GM18873 (cell line): ENCODE measurements at regions not wholly inside any gene's neighbourhood (a gene's known extent, or its start where the extent isn't known, plus 50 kb on each side); places are given as distances from the start of the nearest gene placed in this dataset.

Experiments used
- ATAC-seq: cut with Tn5 transposase; IDR thresholded peaks from one replicate; pipeline ENCODE4 v1.9.1; 2021; ENCODE audit warnings: mild to moderate bottlenecking, moderate library complexity, moderate number of reproducible peaks; ENCODE audit not compliant: unreplicated experiment, low FRiP score

DNA sequence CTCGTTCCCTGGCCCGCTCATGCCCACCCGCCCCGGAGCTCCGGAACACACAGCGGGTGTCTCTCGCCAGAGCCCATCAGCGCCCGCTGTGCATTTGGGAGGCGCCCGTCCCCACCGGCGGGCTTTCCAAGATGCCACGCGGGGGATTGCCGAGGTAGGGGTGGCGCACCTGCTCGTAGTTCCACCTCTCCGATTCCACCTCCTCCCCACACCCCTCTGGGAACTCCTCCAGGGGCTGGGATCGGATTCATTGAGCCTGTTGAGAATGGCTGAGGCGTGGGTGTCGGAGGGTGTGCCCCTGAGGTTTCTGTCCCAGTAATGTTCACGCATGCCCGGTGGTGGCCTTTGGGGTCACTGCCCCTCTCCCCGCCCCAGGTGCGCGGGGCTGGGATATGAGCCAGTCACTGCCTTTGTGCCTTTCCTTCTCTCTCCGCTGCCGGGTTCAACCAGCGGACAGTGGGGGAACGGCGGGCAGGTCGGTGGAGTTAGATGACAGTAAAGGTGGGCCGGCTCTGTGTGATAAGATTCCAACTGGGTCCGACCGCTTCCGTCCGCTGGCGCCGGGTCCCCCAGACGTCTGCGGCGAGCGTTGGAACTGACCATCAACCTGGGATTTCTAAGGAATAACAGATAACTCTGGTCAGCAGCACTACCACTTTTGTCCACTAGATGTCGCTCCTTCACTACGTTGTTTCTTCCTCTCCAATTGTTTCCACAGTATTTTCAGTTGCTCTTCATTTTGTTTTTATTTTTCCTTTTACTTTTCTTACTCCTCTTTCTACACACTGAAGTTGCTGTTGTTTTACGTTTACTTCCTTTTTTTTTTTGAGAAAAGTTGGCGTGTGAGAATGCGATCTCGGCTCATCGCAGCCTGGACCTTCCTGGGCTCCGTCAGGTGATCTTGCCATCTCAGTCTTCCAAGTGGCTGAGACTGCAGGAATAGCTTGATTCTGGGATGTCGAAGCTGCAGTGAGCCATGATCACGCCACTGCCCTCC is 178.1 kb upstream of the ALG10B start:
- ATAC-seq: peak; percentile 77

DNA sequence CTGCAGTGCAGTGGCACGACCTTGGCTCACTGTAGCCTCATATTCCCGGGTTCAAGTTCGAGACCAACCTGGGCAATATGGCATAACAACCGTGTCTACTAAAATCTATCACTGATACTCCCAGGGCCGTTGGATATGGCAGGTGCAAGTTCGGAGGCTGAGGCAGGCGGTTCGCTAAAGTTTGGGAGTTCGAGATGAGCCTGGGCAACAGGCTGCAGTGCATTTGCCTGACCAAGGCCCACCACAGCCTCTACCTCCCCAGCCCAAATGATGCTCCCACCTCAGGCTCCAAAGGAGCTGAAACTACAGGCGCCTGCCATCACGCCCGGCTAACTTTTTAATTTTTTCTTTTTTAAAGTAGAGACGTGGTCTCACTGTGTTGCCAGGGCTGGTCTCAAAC is 177.1 kb upstream of the ALG10B start:
- ATAC-seq: no peak

DNA sequence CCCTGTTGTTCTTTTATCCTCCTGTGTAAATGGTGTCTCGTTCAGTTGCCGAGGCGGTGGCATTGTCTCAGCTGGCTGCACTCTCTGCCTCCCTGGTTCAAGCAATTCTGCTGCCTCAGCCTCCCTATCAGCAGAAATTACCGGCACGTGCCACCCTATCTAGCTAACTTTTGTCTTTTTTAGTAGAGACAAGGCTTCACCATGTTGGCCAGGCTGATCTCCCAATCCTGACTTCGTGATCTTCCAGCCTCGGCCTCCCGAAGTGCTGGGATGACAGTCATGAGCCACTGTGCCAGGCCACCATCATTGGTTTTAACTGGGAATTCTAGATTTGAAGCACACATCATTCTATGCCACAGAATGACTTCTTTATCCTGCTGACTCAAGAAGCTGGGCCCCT is 175.3 kb upstream of the ALG10B start:
- no peak for ATAC-seq

DNA sequence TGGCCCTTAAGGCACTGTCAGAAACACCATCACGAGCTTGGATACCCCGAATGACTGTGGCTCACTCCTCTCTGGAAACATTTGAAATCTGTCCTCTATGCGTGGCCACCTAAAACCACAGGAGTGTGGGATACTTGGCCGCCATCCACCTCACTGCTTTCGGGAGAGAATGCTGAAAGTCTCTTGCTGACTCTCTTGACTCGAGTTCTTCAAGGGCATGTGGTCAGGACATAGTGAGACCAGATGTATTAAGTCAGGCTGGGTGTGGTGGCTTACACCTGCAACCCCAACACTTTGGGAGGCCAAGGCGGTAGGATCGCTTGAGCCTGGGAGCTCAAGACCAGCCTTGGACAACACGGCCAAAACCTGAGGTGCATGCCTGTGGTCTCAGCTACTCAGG is 174.7 kb upstream of the ALG10B start:
- ATAC-seq: no peak

DNA sequence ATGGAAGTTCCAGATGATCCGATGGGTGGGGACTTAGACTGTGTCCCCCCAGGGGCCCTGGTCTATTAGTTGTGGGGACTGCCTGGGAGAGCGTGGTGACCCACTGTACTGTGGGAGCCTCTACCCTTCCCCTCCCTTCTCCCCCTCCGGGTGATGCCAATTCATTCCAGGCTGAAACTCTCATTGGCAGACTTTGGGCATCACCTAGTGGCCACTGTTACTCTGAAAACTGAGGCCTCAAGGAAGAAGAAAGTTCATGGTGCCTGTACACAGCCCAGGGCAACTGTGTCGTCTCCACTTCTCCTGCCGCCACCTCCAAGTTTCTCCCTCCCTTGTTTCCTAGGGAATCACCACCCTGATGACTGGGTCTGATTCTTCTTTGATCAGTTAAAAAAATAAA is 173.6 kb upstream of the ALG10B start:
- no peak for ATAC-seq

DNA sequence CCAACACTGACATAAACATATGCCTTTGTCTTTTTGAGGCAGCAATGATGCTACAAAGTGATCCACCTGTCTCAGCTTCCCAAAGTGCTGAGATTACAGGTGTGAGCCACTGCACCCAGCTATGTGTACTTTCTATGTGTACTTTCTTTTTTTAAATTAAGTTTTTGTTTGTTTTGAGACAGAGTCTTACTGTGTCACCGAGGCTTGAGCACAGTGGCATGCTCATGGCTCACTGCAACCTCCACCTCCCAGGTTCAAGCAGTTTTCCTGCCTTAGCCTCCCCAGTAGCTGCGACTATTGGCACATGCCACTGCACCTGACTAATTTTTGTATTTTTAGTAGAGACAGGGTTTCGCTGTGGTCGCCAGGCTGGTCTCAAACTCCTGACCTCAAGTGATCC is 172.5 kb upstream of the ALG10B start:
- ATAC-seq: no peak

DNA sequence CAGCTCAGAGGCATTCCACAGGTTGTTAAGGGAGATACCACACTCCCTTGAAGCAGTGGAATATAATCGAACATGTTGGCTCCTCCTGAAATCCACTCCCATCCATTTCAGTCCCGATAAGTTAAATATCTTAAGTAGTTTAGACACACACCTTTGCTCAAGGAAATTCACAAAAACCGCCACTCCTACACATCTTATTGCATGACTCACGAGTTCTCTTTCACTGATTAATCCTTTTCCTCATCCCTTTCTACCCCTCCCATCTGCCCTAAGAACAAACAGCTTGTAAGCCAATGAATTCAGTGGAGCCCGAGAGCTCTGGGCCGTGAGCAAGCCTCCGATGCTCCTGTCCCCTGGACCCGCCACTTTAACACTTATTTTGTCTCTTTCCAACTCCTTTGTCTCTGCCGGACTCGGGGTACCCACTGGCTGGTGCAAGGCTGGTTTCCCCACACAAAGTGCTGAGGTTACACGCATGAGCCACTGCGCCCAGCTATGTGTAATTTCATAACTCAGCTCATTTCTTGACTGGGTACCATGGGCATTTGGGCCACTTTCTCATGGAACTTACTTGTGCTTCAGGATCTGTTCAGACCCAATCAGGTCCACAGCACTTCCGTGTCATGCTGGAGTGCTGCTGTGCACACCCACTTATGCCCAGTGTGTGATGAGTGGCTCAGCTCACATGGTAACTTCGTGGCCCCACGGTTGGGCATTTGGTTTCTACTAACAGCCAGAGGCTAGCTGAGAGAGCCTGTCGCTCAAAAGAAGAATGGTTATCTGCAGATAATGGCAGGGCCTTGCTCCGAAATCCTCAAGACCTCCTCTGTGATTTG is 171.8 kb upstream of the ALG10B start:
- no peak for ATAC-seq

DNA sequence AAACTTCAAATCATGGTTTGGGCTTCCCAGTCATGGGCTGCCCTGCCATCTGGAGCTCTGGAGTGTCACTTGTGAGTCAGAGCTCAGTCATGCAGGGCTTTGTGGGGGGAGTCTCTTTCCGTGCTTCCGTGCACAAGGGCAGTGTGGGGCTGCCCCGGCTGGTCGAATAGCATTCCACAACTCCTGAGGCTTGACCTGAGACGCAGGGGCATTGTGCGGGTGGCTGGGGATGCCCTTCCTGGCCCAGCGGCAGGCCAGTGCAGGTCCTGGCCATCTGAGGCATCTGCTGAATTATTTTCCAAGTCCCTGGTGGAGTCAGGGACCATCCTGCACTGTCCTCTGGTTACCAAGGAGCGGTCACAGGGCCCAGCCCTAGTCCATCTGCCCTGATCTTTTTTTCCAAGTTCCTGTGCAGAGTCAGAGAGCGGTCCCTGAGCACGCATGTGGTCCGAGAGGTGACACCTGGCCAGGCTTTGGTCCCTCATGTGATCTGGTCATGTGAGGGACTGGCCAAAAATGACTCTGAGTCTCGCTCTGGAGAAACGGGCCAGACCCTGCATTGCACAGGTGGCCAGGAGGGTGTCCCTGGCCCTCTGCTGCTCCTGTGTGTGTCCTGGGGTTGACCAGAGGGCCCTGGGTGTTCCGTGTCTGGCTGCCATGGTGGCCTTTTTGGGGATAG is 167.0 kb upstream of the ALG10B start:
- ATAC-seq: no peak

DNA sequence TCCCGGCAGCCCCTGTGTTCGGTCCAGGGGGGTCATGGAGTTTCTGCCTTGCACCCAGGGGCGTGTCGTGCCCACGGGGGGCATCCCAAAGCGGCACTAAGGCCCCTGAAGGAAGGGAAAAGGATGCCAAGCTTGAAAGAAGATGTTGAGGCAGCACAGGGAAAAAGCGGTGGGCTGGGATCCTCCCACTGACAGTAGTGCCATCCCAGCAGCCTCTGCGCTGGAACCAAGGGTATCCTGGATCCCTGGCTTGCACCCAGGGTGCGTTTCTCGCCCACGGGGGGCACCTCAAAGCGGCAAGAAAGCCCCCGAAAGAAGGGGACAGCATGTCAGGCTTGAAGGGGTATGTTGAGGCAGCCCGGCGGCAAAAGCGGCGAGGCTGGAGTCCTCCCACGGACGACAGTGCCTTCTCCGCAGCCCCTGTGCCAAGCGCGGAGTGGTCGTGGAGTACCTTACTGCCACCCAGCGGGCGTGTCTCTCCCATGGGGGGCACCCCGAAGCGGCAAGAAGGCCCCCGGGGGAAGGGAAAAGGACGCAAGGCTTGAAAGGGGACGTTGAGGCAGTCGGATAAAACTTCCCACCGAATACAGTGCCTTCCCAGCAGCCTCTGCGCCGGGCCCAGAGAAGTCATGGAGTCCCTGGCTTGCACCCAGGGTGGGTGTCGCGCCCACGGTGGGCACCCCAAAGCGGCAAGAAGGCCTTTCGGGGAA is 164.4 kb upstream of the ALG10B start:
- ATAC-seq: no peak

DNA sequence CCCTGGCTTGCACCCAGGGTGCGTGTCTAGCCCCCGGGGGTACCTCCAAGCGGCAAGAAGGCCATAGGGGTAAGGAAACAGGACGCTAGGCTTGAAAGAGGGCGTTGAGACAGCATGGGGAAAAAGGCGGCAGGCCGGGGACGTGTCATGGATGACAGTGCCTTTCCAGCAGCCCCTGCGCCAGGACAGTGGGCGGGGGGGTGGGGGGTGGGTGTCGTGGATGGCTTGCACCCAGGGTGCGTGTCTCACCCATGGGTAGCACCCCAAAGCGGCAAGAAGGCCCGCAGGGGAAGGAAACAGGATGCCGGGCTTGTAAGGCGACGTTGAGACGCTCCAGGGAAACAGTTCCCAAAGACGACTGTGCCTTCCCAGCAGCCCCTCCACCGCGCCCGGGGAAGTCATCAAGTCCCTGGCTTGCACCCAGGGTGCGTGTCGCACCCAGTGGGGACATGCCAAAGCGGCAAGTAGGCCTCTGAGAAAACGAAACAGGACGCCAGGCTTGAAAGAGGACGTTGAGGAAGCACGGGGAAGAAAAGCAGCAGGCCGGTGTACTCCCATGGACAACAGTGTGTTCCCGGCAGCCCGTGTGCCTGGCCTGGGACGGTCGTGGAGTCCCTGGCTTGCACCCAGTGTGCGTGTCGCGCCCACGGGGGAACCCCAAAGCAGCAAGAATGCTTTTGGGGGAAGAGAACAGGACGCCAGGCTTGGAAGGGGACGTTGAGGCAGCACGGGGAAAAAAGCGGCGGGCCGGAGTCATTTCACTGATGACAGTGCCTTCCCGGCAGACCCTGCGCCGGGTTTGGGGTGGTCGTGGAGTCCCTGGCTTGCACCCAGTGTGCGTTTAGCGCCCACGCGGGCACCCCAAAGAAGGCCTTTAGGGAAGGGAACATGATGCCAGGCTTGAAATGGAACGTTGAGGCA is 163.5 kb upstream of the ALG10B start:
- ATAC-seq: no peak

DNA sequence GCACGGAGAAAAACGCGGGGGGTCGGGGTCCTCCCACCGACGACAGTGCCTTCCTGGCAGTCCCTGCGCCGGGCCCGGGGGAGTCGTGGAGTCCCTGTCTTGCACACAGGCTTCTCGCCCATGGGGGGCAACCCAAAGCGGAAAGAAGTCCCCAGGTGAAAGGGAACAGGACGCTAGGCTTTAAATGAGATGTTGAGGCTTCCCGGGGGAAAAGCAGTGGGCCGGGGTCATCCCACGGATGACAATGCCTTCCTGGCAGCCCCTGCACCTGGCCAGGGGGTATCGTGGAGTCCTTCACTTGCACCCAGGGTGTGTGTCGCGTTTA is 162.9 kb upstream of the ALG10B start:
- ATAC-seq: no peak

DNA sequence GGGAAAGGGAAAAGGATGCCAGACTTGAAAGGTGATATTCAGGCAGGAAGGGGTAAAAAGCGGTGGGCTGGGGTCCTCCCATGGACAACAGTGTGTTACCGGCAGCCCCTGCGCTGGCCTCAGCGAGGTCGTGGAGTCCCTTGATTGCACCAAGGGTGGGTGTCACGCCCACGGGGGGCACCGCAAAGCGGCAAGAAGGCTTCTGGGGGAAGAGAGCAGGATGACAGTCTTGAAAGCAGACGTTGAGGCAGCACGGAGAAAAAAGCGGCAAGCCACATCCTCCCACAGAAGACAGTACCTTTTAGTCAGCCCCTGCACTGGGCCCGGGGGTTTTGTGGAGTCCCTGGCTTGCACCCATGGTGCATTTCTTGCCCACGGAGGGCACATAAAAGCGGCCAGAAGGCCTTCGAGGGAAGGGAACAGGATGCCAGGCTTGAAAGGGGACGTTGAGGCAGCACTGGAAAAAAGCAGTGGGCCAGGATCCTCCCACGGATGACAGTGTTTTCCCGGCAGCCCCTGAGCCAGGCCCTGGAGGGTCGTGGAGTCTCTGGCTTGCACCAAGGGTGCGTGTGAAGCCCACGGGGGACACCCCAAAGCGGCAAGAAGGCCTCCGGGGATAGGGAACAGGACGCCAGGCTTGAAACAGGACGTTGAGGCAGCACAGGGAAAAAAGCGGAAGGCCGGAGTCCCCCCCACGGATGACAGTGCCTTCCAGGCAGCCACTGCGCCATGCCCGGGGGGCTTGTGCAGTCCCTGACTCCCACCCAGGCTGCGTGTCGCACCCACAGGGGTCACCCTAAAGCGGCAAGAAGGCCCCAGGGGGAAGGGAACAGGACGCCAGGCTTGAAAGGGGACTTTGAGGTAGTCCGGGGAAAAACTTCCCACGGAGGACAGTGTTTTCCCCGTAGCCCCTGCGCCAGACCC is 162.2 kb upstream of the ALG10B start:
- no peak for ATAC-seq

DNA sequence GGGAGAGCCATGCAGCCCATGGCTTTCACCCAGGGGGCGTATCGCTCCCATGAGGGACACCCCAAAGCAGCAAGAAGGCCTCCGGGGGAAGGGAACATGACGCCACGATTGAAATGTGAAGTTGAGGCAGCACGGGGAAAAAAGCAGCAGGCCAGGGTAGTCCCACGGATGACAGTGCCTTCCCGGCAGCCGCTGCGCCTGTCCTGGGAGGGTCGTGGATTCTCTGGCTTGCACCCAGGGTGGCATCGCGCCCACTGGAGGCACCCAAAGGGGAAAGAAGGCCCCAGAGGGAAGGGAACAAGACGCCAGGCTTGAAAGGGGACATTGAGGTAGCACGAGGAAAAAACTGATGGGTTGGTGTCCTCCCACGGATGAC is 161.6 kb upstream of the ALG10B start:
- ATAC-seq: no peak

DNA sequence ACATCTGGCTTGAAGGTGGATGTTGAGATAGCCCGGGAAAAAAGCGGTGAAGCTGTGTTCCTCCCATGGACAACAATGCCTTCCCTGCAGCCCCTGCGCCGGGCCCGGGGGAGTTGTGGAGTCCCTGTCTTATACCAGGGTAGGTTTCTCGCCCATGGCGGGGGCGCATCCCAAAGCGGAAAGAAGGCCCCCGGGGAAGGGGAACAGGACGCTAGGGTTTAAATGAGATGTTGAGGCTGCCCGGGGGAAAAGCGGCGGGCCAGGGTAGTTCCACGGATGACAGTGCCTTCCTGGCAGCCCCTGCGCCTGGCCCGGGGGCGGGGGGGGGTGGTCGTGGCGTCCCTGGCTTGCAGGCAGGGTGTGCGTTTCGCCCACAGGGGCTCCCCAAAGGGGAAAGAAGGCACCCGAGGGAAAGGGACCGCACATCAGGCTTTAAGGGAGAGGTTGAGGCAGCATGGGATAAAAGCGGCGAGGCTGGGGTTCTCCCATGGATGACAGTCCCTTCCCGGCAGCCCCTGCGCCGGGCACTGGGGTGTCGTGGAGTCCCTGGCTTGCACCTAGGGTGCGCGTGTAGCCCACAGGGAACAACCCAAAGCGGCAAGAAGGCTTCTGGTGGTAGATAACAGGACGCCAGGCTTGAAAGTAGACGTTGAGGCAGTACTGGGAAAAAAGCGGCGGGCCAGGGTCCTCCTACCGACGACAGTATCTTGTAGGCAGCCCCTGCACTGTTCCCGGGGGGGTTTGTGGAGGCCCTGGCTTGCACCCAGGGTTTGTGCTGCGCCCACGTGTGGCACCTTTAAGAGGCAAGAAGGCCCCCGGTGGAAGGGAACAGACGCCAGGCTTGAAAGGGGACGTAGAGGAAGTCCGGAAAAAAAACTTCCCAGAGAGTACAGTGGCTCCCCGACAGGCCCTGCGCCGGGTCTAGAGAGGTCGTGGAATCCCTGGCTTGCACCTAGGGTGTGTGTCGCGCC is 160.8 kb upstream of the ALG10B start:
- ATAC-seq: no peak

DNA sequence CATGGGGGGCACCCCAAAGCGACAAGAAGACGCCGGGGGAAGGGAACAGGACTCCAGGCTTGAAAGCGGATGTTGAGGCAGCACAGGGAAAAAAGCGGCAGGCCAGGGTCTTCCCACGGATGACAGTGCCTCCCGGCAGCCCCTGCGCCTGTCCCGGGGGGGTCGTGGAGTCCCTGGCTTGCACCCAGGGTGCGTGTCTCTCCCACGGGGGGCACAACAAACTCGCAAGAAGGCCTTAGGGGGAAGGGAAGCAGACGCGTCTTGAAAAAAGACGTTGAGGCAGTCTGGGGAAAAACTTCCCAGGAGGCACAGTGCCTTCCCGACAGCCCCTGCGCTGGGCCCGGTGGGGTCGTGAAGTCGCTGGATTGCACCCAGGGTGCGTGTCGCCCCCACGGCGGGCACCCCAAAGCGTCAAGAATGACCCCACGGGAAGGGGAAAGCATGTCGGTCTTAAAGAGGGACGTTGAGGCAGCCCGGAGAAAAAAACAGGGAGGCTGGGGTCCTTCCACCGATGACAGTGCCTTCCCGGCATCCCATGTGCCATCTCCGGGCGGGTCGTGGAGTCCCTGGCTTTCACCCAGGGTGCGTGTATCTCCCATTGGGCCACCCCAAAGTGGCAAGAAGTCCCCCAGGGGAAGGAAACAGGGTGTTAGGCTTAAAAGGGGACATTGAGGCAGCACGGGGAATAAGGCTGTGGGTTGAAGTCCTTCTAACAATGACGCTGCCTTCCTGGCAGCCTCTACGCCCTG is 159.9 kb upstream of the ALG10B start:
- ATAC-seq: no peak

DNA sequence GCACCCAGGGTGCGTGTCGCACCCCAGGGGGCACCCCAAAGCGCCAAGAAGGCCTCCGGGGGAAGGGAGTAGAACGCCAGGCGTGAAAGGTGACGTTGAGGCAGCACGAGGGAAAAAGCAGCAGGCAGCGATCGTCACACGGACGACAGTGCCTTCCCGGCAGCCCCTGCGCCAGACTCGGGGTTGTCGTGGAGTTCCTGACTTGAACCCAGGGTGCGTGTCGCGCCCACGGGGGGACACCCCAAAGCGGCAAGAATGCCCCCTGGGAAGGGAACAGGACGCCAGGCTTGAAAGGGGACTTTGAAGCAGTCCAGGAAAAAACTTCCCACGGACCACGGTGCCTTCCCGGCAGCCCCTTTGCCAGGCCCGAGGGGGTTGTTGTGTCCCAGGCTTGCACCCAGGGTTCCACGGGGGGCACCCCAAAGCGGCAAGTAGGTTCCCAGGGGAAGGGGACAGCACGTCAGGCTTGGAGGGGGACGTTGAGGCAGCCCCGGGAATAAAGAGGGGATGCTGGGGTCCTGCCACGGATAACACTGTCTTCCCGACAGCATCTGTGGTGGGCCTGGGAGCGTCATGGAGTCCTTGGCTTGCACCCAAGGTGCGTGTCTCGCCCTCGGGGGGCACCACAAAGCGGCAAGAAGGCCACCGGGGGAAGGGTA is 159.2 kb upstream of the ALG10B start:
- ATAC-seq: no peak
